Activated CD4-positive, CD25-positive, alpha-beta regulatory T cell (primary cell): ENCODE measurements at regions not wholly inside any gene's neighbourhood (a gene's known extent, or its start where the extent isn't known, plus 50 kb on each side); places are given as distances from the start of the nearest gene placed in this dataset.

Experiments
- DNase-seq, 4 experiments: peaks; one replicate each; lab custom pipeline; 2025; lab: John Stamatoyannopoulos, UW

- DNase-seq: no peak
Measured at GRCh38 chr10:131775833-131776232, 125.0 kb upstream of the PPP2R2D start.

- no peak for DNase-seq
Measured at GRCh38 chr10:131776496-131776895, 124.3 kb upstream of the PPP2R2D start.

GRCh38 chr10:131777162-131777561, 123.6 kb upstream of the PPP2R2D start:
- no peak for DNase-seq

GRCh38 chr10:131777921-131778320, 122.9 kb upstream of the PPP2R2D start:
- no peak for DNase-seq

GRCh38 chr10:131778385-131778784, 122.4 kb upstream of the PPP2R2D start:
- DNase-seq: no peak

GRCh38 chr10:131778842-131779241, 122.0 kb upstream of the PPP2R2D start:
- DNase-seq: no peak

- DNase-seq: no peak
Measured at GRCh38 chr10:131779661-131780394, 121.0 kb upstream of the PPP2R2D start.

- no peak for DNase-seq
Measured at GRCh38 chr10:131781076-131781475, 119.7 kb upstream of the PPP2R2D start.

- no peak for DNase-seq
Measured at GRCh38 chr10:131781791-131782190, 119.0 kb upstream of the PPP2R2D start.

GRCh38 chr10:131784363-131785120, 116.3 kb upstream of the PPP2R2D start:
- DNase-seq: no peak

- DNase-seq: no peak
Measured at GRCh38 chr10:131785121-131785460, 115.7 kb upstream of the PPP2R2D start.

- no peak for DNase-seq
Measured at GRCh38 chr10:131786756-131787605, 113.8 kb upstream of the PPP2R2D start.

- no peak for DNase-seq
Measured at GRCh38 chr10:131787961-131788360, 112.8 kb upstream of the PPP2R2D start.

GRCh38 chr10:131788386-131788785, 112.4 kb upstream of the PPP2R2D start:
- no peak for DNase-seq

GRCh38 chr10:131789516-131789915, 111.3 kb upstream of the PPP2R2D start:
- DNase-seq: no peak

GRCh38 chr10:131790021-131790420, 110.8 kb upstream of the PPP2R2D start:
- DNase-seq: no peak

- DNase-seq: no peak
Measured at GRCh38 chr10:131792011-131792651, 108.7 kb upstream of the PPP2R2D start.

- no peak for DNase-seq
Measured at GRCh38 chr10:131792809-131793208, 108.0 kb upstream of the PPP2R2D start.

- no peak for DNase-seq
Measured at GRCh38 chr10:131795761-131796160, 105.0 kb upstream of the PPP2R2D start.

GRCh38 chr10:131797626-131798025, 103.2 kb upstream of the PPP2R2D start:
- no peak for DNase-seq

GRCh38 chr10:131799429-131799828, 101.4 kb upstream of the PPP2R2D start:
- DNase-seq: no peak
